ENCODE measurements at regions not wholly inside any gene's neighbourhood (a gene's known extent, or its start where the extent isn't known, plus 50 kb on each side); places are given as distances from the start of the nearest gene placed in this dataset.

DNA sequence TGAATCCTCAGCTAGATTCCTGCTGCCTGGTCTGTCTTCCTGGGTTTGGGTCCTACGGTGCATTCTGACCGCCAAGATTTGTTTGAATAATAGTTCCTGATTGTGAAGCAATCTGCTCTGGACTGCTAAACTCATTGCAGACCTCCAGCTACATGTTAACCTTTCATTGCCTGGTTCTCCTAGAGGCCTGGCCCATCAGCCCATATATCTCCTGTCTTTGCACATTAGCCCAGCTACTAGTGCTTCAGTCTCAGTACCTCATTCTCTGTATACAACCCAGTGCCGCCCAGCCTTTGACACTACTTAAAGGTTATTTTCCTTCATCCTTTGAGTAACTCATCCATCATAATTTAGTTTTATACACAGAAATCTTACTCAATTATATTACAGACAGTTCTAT is 65.6 kb upstream of the GRIP1 start:
- intact Hi-C loops (cut with DNase I): no loop called here
- no peak for DNase-seq
- Histone ChIP-seq H3K36me3 (replicated peaks in 1 of 2; ENCODE audit: insufficient read depth in 1 of 2, low read depth in 2 of 2) (no peaks in the 10 kb centered on the region), H3K4me3 (no peak overlapping the region), H3K27ac (no peak overlapping the region), H3K4me1 (no peaks in the 10 kb centered on the region), H3K27me3 (no peaks in the 10 kb centered on the region), H3K9me3 (no peaks in the 10 kb centered on the region)
- no peak for ATAC-seq
- TF ChIP-seq, protein P1, sequence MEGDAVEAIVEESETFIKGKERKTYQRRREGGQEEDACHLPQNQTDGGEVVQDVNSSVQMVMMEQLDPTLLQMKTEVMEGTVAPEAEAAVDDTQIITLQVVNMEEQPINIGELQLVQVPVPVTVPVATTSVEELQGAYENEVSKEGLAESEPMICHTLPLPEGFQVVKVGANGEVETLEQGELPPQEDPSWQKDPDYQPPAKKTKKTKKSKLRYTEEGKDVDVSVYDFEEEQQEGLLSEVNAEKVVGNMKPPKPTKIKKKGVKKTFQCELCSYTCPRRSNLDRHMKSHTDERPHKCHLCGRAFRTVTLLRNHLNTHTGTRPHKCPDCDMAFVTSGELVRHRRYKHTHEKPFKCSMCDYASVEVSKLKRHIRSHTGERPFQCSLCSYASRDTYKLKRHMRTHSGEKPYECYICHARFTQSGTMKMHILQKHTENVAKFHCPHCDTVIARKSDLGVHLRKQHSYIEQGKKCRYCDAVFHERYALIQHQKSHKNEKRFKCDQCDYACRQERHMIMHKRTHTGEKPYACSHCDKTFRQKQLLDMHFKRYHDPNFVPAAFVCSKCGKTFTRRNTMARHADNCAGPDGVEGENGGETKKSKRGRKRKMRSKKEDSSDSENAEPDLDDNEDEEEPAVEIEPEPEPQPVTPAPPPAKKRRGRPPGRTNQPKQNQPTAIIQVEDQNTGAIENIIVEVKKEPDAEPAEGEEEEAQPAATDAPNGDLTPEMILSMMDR (IDR thresholded peaks at IDR 0.05): no peak
- no peak for TF ChIP-seq POLR2A (IDR thresholded peaks at IDR 0.05)
- 55 to 64% methylated on average over 3 of the region's 3 CpGs for WGBS, 2 donors

DNA sequence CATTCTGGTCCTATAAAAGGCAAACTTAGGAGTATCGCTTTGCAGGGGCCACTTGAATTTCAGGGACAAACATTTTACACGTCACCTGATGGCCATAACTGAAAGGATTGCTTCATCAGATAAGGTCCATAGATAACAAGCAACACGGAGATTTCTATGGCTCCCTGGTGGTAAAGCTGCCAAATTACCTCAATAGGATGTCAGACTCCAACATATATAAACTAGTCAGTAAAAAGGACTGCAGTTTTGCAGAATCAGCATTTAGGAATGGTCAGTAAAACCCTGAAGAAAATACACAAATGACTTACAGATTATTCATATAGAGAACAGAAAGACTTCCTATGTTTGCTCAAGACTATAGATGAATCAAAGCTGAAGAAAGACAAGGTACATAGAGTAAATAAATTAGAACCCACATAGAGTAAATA is 66.1 kb upstream of the GRIP1 start:
- TF ChIP-seq, protein P1 (IDR thresholded peaks at IDR 0.05): no peak
- TF ChIP-seq POLR2A (IDR thresholded peaks at IDR 0.05): no peak
- WGBS, 2 donors: 54 to 59% methylated on average over 3 of the region's 3 CpGs
- H3K27ac ChIP-seq: no peak overlapping the region
- intact Hi-C loops (cut with DNase I): no loop called here
- no peaks in the 10 kb centered on the region for H3K4me1 ChIP-seq
- no peaks in the 10 kb centered on the region for H3K9me3 ChIP-seq
- H3K36me3 ChIP-seq (replicated peaks in 1 of 2; ENCODE audit: insufficient read depth in 1 of 2, low read depth in 2 of 2): no peaks in the 10 kb centered on the region
- ATAC-seq (no peak), DNase-seq (no peak)
- H3K27me3 ChIP-seq: no peaks in the 10 kb centered on the region
- H3K4me3 ChIP-seq: no peak overlapping the region

DNA sequence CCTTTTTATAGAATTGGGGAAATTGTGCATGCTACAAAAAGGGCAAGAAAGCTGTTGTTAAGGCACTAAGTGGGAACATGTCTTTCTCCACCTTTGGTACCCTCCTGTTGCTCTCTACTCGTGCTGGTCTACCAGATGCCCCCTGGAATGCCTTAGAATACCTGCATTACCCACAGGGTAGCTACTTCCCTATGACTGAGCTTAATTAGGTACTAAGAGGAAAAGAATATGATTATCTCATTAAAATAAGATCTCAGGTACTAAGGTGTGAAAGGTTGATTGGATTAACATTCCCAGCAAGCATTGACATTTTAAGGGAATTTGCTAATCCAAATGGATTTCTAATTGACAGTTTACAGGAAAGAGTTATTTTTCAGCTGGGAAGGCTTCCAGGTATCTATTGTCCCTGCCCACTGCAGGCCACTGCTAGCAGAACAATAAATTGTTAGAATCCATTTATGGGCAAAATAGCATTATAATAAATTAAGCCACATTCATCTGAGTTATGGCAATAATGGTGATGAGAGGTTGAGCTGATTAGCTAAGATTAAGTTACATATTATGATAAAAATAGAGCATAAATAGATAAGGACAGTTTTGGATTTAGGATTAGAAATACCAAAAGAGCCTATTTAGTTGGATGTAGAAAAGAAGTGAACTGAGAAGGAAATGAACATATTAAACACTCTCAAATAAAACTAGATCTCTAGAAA is 67.8 kb upstream of the GRIP1 start:
- TF ChIP-seq, protein P1 (IDR thresholded peaks at IDR 0.05): no peak
- TF ChIP-seq POLR2A (IDR thresholded peaks at IDR 0.05): no peak
- ATAC-seq (no peak), DNase-seq (no peak)
- H3K36me3 ChIP-seq (replicated peaks in 1 of 2; ENCODE audit: insufficient read depth in 1 of 2, low read depth in 2 of 2): no peaks in the 10 kb centered on the region
- 82 to 83% methylated on average over 1 of the region's 1 CpG for WGBS, 2 donors
- H3K27ac ChIP-seq: no peak overlapping the region
- no peaks in the 10 kb centered on the region for H3K9me3 ChIP-seq
- no peak overlapping the region for H3K4me3 ChIP-seq
- H3K27me3 ChIP-seq: no peaks in the 10 kb centered on the region
- H3K4me1 ChIP-seq: no peaks in the 10 kb centered on the region
- intact Hi-C loops (cut with DNase I): no loop called here

DNA sequence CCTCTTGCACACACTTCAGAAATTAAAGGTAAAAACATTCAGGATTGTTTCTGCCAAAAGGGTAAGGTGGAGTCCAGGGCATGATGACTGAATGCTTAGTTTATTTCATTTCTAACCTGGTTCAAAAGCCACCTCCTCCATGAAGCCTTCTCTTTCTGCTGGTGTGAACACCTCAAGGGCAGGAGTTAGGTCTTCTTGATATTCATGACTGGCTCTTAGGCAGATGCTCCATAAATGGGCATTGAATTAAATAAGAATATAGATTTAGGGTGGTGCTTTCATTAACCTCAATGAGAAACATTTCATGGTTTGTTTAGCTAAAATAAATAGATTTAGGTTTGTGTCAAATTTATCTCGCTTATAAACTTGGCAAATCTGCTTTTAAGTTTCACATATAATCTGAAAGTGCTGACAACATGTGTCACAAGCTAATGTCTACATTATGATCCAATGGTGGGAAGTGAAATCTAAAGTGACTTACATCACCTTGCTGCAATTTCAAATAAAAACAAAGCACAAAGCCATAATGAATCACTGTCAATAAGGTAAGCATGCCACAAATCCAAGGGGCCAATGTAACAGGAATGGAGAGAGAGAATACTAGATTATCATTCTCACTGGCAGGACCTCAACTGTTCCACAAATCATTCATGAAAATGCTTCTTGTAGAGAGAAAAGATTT is 72.7 kb upstream of the GRIP1 start:
- no peak for TF ChIP-seq POLR2A (IDR thresholded peaks at IDR 0.05)
- TF ChIP-seq, protein P1 (IDR thresholded peaks at IDR 0.05): no peak
- Histone ChIP-seq H3K27me3 (no peaks in the 10 kb centered on the region), H3K9me3 (no peaks in the 10 kb centered on the region), H3K36me3 (replicated peaks in 1 of 2; ENCODE audit: insufficient read depth in 1 of 2, low read depth in 2 of 2) (no peaks in the 10 kb centered on the region), H3K27ac (no peak overlapping the region), H3K4me1 (no peaks in the 10 kb centered on the region), H3K4me3 (no peak overlapping the region)
- no peak for DNase-seq
- 64 to 74% methylated on average over 1 of the region's 1 CpG for WGBS, 2 donors
- intact Hi-C loops (cut with DNase I): no loop called here
- no peak for ATAC-seq
